Keratinocyte (primary cell): ENCODE measurements at regions not wholly inside any gene's neighbourhood (a gene's known extent, or its start where the extent isn't known, plus 50 kb on each side); places are given as distances from the start of the nearest gene placed in this dataset.

Source experiments
- CTCF ChIP-seq, 3 experiments: IDR thresholded peaks in 1 of 3; conservative IDR thresholded peaks in 1 of 3; optimal IDR thresholded peaks in 1 of 3; 2 replicates in 2 of 3; 3 replicates in 1 of 3; pipeline versions ENCODE3 to v1.5.1; 2011; ENCODE audit warnings: low read length in 3 of 3, mild to moderate bottlenecking in 3 of 3, moderate library complexity in 2 of 3, control low read depth in 1 of 3, inconsistent platforms in 1 of 3; ENCODE audit not compliant: insufficient read depth in 2 of 3; ENCODE audit errors: extremely low read depth in 1 of 3
- EZH2 ChIP-seq: IDR thresholded peaks from one replicate; pipeline ENCODE4 v1.6.1; 2012; ENCODE audit warnings: inconsistent platforms, mild to moderate bottlenecking, low read length, moderate library complexity

GRCh38 chr14:82854901-82855300 is 1321.2 kb upstream of the SEL1L start:
- TF ChIP-seq CTCF (optimal IDR thresholded peaks at IDR 0.05 in 1 of 3, IDR thresholded peaks at IDR 0.05 in 1 of 3, conservative IDR thresholded peaks at IDR 0.05 in 1 of 3; ENCODE audit: extremely low read depth in 1 of 3, insufficient read depth in 2 of 3, low read length in 3 of 3): no peak
- no peak for TF ChIP-seq EZH2
